ENCODE measurements at regions not wholly inside any gene's neighbourhood (a gene's known extent, or its start where the extent isn't known, plus 50 kb on each side); places are given as distances from the start of the nearest gene placed in this dataset.

GRCh38 chr18:71865888-71866287, 678.3 kb downstream of the CBLN2 start:
- TF ChIP-seq CTCF (IDR thresholded peaks at IDR 0.05; ENCODE audit: low read length) = no peak
- TF ChIP-seq EZH2 (optimal IDR thresholded peaks at IDR 0.05; ENCODE audit: low read depth, low read length) = no peak
- no peak for TF ChIP-seq EZH2phosphoT487 (IDR thresholded peaks at IDR 0.05; ENCODE audit: low read length)
